ENCODE measurements at regions not wholly inside any gene's neighbourhood (a gene's known extent, or its start where the extent isn't known, plus 50 kb on each side); places are given as distances from the start of the nearest gene placed in this dataset.

DNA sequence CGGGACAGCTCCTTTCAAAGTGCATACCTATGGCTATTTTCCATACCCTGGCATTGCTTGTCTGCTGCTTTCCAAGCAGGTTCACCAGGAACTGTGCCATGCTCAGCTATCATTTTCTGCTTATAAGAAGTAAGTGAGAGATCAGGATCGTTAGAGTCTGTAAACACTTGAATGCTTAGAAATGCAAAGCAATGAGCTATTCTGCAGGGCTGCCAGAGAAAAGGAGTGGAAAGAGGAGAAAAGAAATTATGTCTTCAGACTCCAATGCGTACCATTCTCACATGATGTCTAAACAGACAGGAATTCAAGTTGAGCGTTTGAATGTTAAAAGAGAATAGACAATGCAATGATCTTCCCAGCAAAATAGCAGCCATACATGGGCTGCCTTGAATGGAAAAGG, 245.5 kb upstream of the SLC7A11 start:
- TF ChIP-seq POLR2A (IDR thresholded peaks at IDR 0.05) (no peak), POLR2AphosphoS5 (IDR thresholded peaks at IDR 0.05) (no peak)
